HFFc6 (cell line): ENCODE measurements at regions not wholly inside any gene's neighbourhood (a gene's known extent, or its start where the extent isn't known, plus 50 kb on each side); places are given as distances from the start of the nearest gene placed in this dataset. TPM values are rescaled to one million over a fixed set of nuclear protein-coding genes. Genes with fewer than 3 reads are reported as not detected.

Source experiments
- DNase-seq: peaks from one replicate; pipeline ENCODE4 v3.0.0-alpha.2; 2018
- H3K27ac Mint-ChIP-seq: 2 replicates; pipeline ENCODE4 v1.8.0; 2020; ENCODE audit warnings: mild to moderate bottlenecking, mixed read lengths
- H3K27me3 Mint-ChIP-seq: 2 replicates; pipeline ENCODE4 v1.8.0; 2021; ENCODE audit warnings: mild to moderate bottlenecking, moderate library complexity, mixed read lengths; ENCODE audit not compliant: insufficient read depth
- H3K36me3 Mint-ChIP-seq: 2 replicates; pipeline ENCODE4 v1.8.0; 2021; ENCODE audit warnings: low read depth, mixed read lengths
- H3K4me1 Mint-ChIP-seq: 2 replicates; pipeline ENCODE4 v1.8.0; 2020; ENCODE audit warnings: low read depth, mixed read lengths
- H3K4me3 Mint-ChIP-seq: 2 replicates; pipeline ENCODE4 v1.8.0; 2020; ENCODE audit warnings: mild to moderate bottlenecking, moderate library complexity, mixed read lengths
- H3K9me3 Mint-ChIP-seq: 2 replicates; pipeline ENCODE4 v1.8.0; 2020; ENCODE audit warnings: mild to moderate bottlenecking, mixed read lengths
- CTCF ChIP-seq: fragments of 200-600 bp; sonication (generic); IDR thresholded peaks from 2 replicates; pipeline ENCODE4 v1.5.0; 2021; ENCODE audit warnings: antibody characterized with exemption, mild to moderate bottlenecking
- microRNA-seq: library from miRNA; unstranded; fragments of <30 nt; microRNA quantifications from one replicate; pipeline ENCODE4, GENCODE V29; 2019

GRCh38 chr3:124671106-124671505 lies 59.1 kb upstream of the UMPS start:
- Mint-ChIP-seq H3K27me3 (peaks cover 6% of the 10 kb centered on the region), H3K4me3 (no peak overlapping the region), H3K4me1 (peaks cover 14% of the 10 kb centered on the region), H3K36me3 (no peaks in the 10 kb centered on the region), H3K27ac (no peak overlapping the region), H3K9me3 (no peaks in the 10 kb centered on the region)
- DNase-seq: no peak
- no peak for TF ChIP-seq CTCF

- Mint-ChIP-seq H3K9me3 (no peaks in the 10 kb centered on the region), H3K36me3 (no peaks in the 10 kb centered on the region), H3K4me1 (peaks cover 8% of the 10 kb centered on the region), H3K27me3 (peaks cover 9% of the 10 kb centered on the region), H3K27ac (no peak overlapping the region), H3K4me3 (no peak overlapping the region)
- TF ChIP-seq CTCF: no peak
- no peak for DNase-seq
These were observed 55.9 kb upstream of the UMPS start for GRCh38 chr3:124674336-124674735.

- peak; percentile 28 for DNase-seq
- Mint-ChIP-seq H3K27ac (no peak overlapping the region), H3K27me3 (peaks cover 20% of the 10 kb centered on the region), H3K4me1 (no peaks in the 10 kb centered on the region), H3K36me3 (no peaks in the 10 kb centered on the region), H3K9me3 (no peaks in the 10 kb centered on the region), H3K4me3 (no peak overlapping the region)
- no peak for TF ChIP-seq CTCF
These were observed 54.0 kb upstream of the UMPS start for GRCh38 chr3:124676236-124676635.

- Mint-ChIP-seq H3K36me3 (no peaks in the 10 kb centered on the region), H3K27ac (no peak overlapping the region), H3K9me3 (no peaks in the 10 kb centered on the region), H3K27me3 (peaks cover 24% of the 10 kb centered on the region), H3K4me3 (no peak overlapping the region), H3K4me1 (no peaks in the 10 kb centered on the region)
- TF ChIP-seq CTCF: no peak
- no peak for DNase-seq
These were observed 51.1 kb upstream of the UMPS start for GRCh38 chr3:124679048-124679638.

Small RNAs in the stretch of these regions (microRNA-seq; reads per million reads assigned to microRNA genes)
- gene MIR5002: not detected
- gene MIR6083: not detected
